ENCODE measurements at regions not wholly inside any gene's neighbourhood (a gene's known extent, or its start where the extent isn't known, plus 50 kb on each side); places are given as distances from the start of the nearest gene placed in this dataset.

GRCh38 chr17:77882040-77882439 is 76.5 kb upstream of the TNRC6C start:
- no peak for TF ChIP-seq CTCF (IDR thresholded peaks at IDR 0.05; ENCODE audit: low read depth, low read length, poor library complexity, severe bottlenecking)
- no peak for TF ChIP-seq EZH2phosphoT487 (IDR thresholded peaks at IDR 0.05; ENCODE audit: borderline replicate concordance, low read length)
